MCF 10A (cell line): ENCODE measurements at regions not wholly inside any gene's neighbourhood (a gene's known extent, or its start where the extent isn't known, plus 50 kb on each side); places are given as distances from the start of the nearest gene placed in this dataset.

Experiments
- BruUV-seq: library from RNA; stranded (reverse); fragments of 400-500 nt; replicated peaks from 2 replicates; lab custom pipeline; 2021; lab: Mats Ljungman, UMichigan
- CTCF ChIA-PET: fragments of 300-600 bp; sonication (Branson Sonifier 250); formaldehyde crosslinking; extraction: SDS; loops from one replicate; lab custom pipeline; 2021; ENCODE audit warnings: antibody characterized with exemption, inconsistent platforms; lab: Yijun Ruan, JAX
- POLR2A ChIA-PET: fragments of 300-600, 350-650 bp; sonication (Branson Sonifier 250); formaldehyde crosslinking; extraction: SDS; loops from one replicate; lab custom pipeline; 2020; ENCODE audit warnings: antibody characterized with exemption, inconsistent platforms; lab: Yijun Ruan, JAX
- DNase-seq: peaks from one replicate; pipeline ENCODE4 v3.0.0-alpha.2; 2018; ENCODE audit not compliant: unreplicated experiment
- H3K27ac Mint-ChIP-seq: one replicate; pipeline ENCODE4 v1.8.0; 2022; ENCODE audit warnings: mild to moderate bottlenecking, low read depth, mixed read lengths; ENCODE audit not compliant: unreplicated experiment
- H3K27me3 Mint-ChIP-seq: one replicate; pipeline ENCODE4 v1.8.0; 2022; ENCODE audit warnings: mixed read lengths; ENCODE audit not compliant: insufficient read depth, unreplicated experiment
- H3K36me3 Mint-ChIP-seq: one replicate; pipeline ENCODE4 v1.8.0; 2022; ENCODE audit warnings: mild to moderate bottlenecking, moderate library complexity, mixed read lengths; ENCODE audit not compliant: insufficient read depth, unreplicated experiment
- H3K4me1 Mint-ChIP-seq: one replicate; pipeline ENCODE4 v1.8.0; 2022; ENCODE audit warnings: mixed read lengths; ENCODE audit not compliant: insufficient read depth, unreplicated experiment
- H3K4me3 Mint-ChIP-seq: one replicate; pipeline ENCODE4 v1.8.0; 2022; ENCODE audit warnings: mild to moderate bottlenecking, moderate library complexity, mixed read lengths; ENCODE audit not compliant: unreplicated experiment
- H3K9me3 Mint-ChIP-seq: one replicate; pipeline ENCODE4 v1.8.0; 2022; ENCODE audit warnings: mixed read lengths; ENCODE audit not compliant: unreplicated experiment
- intact Hi-C: fragments of 100-400 bp; cut with micrococcal nuclease; formaldehyde crosslinking; loops from 2 replicates; pipeline ENCODE4 v1.14.1; 2022
- TF ChIP-seq, protein P1 (sequence below): fragments of 200-600 bp; IDR thresholded peaks from one replicate; pipeline ENCODE4 v1.8.0; 2022; ENCODE audit warnings: antibody characterized with exemption, mild to moderate bottlenecking; ENCODE audit not compliant: unreplicated experiment

DNA sequence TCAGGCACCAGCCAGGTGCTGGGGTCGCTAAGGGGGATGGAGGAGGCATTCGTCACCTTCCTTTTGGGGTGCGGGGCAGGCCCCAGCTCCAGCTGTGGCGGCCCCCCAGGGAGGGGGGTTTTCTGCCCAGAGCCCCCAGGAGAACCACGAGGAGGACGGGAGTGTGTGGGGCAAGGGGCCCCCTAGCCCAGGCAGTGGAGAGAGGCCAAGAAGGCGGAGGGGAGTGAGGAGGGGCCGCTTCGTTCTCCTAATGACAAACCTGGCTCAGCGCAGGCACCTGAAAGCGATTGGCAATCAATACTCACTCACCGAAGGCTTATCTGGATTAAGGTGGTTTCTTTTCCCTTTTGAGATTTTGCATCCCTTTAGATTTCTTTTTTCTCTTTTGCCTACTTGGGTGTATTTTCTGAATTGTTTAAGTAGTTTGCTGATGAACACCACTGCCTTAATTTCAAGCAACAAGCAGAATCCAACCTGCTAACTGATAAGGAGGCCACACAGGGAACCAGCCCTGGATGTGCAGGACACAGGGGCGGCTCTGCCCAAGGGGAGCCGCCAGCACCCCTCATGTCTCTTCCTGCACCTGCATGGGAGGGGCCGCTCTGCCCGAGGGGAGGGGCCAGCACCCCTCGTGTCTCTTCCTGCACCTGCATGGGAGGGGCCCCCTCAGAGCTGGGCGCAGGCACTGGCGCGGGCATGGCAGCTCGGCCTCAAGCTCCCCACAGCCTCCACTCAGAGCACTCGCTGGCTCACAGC, 122.3 kb downstream of the BRD1 start:
- Mint-ChIP-seq H3K9me3 (peaks cover 29% of the 10 kb centered on the region), H3K36me3 (peaks cover 5% of the 10 kb centered on the region), H3K4me1 (no peaks in the 10 kb centered on the region), H3K4me3 (no peak overlapping the region), H3K27me3 (no peaks in the 10 kb centered on the region), H3K27ac (no peak overlapping the region)
- ChIA-PET POLR2A (no interaction called here), CTCF (interaction anchor here (0.7 kb wide), 1 partner anchor 171 kb away, joined by 3 read pairs; no protein-coding TSS in a partner anchor)
- TF ChIP-seq, protein P1, sequence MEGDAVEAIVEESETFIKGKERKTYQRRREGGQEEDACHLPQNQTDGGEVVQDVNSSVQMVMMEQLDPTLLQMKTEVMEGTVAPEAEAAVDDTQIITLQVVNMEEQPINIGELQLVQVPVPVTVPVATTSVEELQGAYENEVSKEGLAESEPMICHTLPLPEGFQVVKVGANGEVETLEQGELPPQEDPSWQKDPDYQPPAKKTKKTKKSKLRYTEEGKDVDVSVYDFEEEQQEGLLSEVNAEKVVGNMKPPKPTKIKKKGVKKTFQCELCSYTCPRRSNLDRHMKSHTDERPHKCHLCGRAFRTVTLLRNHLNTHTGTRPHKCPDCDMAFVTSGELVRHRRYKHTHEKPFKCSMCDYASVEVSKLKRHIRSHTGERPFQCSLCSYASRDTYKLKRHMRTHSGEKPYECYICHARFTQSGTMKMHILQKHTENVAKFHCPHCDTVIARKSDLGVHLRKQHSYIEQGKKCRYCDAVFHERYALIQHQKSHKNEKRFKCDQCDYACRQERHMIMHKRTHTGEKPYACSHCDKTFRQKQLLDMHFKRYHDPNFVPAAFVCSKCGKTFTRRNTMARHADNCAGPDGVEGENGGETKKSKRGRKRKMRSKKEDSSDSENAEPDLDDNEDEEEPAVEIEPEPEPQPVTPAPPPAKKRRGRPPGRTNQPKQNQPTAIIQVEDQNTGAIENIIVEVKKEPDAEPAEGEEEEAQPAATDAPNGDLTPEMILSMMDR = no peak
- intact Hi-C loops = no loop called here
- DNase-seq = no peak
- BruUV-seq = no TSS peak

DNA sequence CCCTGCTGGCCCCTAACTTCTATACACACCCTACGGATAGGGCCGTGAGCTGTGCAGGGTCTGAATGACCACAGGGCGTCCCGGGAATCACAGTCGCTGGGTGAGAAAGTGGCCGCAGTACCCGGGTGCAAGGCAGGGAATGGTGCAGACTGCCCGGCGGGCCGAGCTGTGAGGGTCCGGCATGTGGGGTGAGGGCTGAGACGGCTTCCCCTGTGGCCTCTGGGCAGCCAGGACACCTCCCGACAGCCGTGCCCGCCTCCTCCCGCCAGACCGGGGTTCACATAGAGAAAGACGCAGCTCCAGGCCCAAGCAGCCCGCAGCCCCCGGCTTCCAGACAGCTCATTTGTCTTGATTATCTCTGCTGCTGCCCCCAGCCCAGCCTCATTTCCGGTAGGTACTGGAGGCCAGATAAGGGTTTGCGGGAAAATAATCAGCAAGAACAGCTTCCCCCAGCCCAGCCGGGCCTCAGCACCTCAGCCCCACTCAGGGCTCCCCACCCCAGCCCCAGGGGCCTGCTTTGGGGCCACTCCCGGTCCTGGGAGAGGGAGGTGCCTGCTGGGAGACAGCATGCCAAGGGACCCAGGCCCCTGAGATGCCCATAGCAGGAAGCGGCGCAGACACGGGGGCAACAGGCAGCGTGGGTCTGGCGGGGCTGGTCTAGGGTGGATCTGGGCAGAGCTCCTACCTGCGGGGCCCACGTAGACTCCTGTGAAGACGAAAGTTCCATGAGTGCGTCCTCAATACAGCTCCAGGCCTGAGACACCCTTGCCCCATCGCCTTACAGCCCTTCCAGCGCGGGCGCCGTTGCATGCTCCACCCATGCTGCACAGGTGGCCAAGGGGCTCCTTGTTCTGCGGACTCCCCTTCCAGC, 123.1 kb downstream of the BRD1 start:
- DNase-seq = no peak
- intact Hi-C loops = no loop called here
- ChIA-PET CTCF (no interaction called here), POLR2A (no interaction called here)
- no TSS peak for BruUV-seq
- H3K9me3 Mint-ChIP-seq = peaks cover 26% of the 10 kb centered on the region
- H3K4me3 Mint-ChIP-seq = no peak overlapping the region
- no peak overlapping the region for H3K27ac Mint-ChIP-seq
- no peaks in the 10 kb centered on the region for H3K4me1 Mint-ChIP-seq
- H3K36me3 Mint-ChIP-seq = peaks cover 5% of the 10 kb centered on the region
- TF ChIP-seq, protein P1 = no peak
- H3K27me3 Mint-ChIP-seq = no peaks in the 10 kb centered on the region

DNA sequence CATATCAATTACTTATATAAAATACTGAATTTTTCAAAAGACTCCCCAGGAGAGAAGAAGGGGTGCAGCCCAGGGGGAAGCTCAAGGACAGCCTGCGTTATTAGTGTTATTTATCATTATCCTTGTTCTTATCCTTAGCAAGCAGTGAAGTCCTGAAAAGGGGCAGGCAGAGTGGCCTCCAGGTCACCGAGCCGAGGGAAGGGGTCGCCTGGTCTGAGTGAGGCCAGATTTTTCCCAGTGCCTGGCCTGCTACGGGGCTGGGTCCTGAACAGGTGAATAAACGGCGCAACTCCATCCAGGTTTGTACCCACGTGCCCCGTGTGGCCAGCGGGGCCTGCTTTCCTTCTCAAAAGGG, 123.7 kb downstream of the BRD1 start:
- CTCF ChIA-PET = interaction anchor here (0.6 kb wide), 1 partner anchor 926 kb away, joined by 3 read pairs; no protein-coding TSS in a partner anchor
- peaks cover 26% of the 10 kb centered on the region for H3K9me3 Mint-ChIP-seq
- TF ChIP-seq, protein P1 = no peak
- intact Hi-C loops = no loop called here
- POLR2A ChIA-PET = no interaction called here
- H3K4me1 Mint-ChIP-seq = no peaks in the 10 kb centered on the region
- peaks cover 5% of the 10 kb centered on the region for H3K36me3 Mint-ChIP-seq
- no peak overlapping the region for H3K4me3 Mint-ChIP-seq
- DNase-seq = no peak
- H3K27ac Mint-ChIP-seq = no peak overlapping the region
- no TSS peak for BruUV-seq
- no peaks in the 10 kb centered on the region for H3K27me3 Mint-ChIP-seq

DNA sequence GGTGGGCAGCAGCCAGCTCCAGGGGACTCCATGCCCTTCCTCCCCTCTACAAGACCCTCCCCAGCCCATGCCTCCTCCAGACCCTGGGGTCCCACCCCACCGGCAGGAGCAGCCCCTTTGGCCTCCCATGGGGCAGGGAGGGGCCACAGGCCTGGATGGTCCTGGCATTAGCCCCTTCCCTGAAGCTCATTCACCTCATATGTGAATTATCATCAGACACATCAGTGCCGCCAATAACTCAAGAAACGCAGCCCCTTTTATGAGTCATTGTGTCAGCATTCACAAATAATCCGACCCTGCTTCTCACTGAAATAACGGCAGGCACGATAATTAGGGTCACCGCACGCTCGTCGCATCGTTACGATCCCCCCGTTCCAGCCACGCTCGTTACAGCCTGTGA, 124.2 kb downstream of the BRD1 start:
- no peaks in the 10 kb centered on the region for H3K27me3 Mint-ChIP-seq
- H3K4me3 Mint-ChIP-seq = no peak overlapping the region
- TF ChIP-seq, protein P1 = no peak
- CTCF ChIA-PET = interaction anchor here (0.6 kb wide), 1 partner anchor 925 kb away, joined by 3 read pairs; no protein-coding TSS in a partner anchor
- peaks cover 26% of the 10 kb centered on the region for H3K9me3 Mint-ChIP-seq
- no peaks in the 10 kb centered on the region for H3K4me1 Mint-ChIP-seq
- intact Hi-C loops = no loop called here
- BruUV-seq = no TSS peak
- no peak for DNase-seq
- H3K36me3 Mint-ChIP-seq = peaks cover 5% of the 10 kb centered on the region
- POLR2A ChIA-PET = no interaction called here
- no peak overlapping the region for H3K27ac Mint-ChIP-seq
